GM19438 (cell line): ENCODE measurements at regions not wholly inside any gene's neighbourhood (a gene's known extent, or its start where the extent isn't known, plus 50 kb on each side); places are given as distances from the start of the nearest gene placed in this dataset.

ENCODE experiments used
- ATAC-seq: cut with Tn5 transposase; IDR thresholded peaks from one replicate; pipeline ENCODE4 v1.9.1; 2021; ENCODE audit warnings: low read depth; ENCODE audit not compliant: unreplicated experiment

DNA sequence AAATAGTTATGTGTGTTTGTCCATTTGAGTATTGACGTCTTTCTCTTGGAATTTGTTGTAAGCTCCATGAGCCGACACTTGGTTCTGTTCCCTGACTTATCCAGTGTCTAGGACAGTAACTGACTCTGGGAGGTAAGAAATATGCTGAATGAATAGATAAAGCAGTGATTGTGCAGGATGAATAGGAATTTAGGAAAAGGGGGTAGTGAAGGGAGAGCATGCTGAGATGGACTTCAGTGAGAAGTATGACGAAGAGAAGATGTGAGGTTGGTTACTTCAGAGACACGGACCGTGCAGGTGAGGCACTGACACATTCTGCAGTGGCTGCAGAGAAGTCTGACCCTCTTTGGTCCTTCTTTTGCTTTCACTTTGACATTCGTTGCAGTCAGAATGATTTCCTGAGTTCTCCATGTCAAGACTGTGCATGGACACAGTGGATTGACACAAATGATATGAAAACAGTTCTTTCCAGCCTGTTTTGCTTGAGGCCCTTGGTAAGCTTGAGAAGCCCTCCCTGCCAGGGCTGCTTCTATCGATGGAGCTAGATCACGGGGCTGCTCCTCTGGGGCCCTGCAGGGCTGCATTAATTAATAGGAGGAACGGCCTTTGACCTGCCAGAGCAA, 261.5 kb upstream of the SORCS1 start:
- ATAC-seq: no peak

DNA sequence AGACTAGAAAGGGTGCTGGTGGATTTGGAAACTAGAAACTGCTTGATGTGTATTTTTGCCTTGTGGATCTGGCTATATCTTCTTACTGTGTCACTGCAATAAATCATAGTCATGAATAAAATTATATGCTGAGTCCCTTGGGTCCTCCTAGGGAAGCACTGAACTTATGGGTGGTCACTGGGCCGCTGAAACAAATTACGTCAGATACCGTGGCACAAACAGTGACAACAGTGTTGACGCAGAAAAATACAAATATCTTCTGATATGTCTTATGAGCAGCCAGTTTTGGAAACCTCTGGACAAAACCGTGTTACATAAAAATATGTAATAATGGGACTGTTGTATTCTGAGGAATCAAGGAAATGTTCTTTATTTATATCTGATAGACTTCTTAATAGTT, 260.1 kb upstream of the SORCS1 start:
- no peak for ATAC-seq

- peak; percentile 55 for ATAC-seq
These were observed 259.4 kb upstream of the SORCS1 start for GRCh38 chr10:107423903-107424302.

GRCh38 chr10:107422681-107423080, 258.2 kb upstream of the SORCS1 start:
- ATAC-seq: no peak

DNA sequence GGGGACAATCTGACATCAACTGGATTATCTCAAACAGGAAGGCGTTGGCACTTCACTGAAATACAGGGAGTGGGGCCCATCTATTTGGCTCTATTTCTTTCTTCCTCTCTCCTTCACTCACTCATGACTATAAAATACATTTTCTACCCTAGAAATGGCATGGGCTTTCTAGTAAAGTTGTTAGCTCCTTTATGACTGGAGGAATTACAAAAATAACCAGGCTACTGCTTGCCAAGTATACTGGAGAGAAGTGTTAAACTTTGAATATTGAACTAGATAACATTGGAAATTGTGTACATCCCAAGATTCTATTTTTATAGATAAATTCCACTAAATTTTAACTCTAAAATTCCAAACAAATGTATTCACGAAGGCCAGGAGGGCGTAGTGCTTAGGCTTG, 255.7 kb upstream of the SORCS1 start:
- no peak for ATAC-seq

DNA sequence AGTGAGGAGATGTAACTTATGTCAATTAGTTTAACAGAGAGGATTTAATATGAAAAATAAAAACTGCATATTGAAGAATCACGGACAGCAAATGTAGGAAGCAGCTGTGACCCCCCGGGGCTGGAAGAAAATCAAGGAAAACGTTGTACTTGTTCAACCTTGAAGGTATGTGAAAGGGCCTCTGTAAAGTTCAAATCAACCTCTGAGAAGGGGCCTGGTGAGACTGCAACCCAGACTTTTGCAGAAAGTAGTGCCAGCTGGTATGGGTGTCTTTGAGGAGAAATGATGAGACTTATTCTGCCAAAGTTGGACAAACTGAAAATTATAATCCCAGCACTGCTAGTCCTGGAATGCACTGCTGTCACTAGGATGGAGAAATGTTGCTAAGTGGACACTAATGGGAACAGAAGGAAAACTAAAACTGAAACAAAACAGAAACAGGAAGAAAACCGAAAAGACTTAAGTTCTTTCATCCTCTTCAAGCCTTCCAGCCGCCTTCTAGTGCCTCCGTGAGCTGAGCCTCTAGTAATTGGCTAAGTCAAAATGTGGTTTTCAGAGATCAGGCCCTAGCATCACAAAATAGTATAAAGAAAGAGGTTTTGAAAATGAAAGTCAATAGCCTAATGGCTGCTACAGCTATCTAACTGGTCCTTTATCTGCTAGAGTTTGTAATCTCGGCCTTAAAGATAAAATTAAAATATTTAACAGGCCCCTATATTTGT, 253.7 kb upstream of the SORCS1 start:
- ATAC-seq: no peak

DNA sequence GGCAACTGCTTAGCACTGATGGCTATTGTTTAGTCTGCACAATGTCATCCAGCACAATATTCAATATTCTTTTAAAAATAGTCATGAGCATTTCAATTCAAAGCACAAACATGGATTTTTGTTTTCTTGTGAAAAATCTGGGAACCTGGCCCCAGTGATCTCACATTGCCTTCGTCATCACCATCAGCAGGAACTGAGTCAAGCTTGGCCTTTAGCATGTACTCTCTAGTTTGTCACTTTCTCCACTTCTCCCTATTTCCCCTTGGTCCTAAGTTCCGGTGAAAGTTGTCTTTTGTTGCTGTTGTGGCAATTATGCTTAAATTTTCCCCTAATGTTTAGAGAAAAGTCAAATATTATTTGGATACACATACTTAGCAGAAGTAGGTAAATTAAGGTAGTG, 252.9 kb upstream of the SORCS1 start:
- ATAC-seq: no peak

DNA sequence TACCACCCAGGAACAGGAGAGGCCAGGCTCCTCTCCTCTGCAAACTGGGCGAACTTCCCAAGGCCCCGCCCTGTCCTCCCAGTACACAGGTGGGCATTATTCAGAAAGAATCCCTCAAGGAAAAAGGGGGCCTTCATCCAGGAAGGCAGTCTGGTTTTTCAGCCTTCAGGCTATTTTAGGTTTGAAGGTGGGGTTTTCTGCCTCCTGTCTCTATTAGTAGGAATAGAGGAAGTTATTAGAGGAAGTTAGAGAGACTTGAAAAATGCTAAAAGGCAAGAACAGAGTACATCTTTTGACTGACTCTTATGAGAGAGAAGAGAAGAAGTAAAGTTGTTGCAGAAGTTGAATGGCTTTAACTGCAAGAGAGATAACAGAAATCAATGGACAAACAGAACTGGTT, 250.9 kb upstream of the SORCS1 start:
- no peak for ATAC-seq

DNA sequence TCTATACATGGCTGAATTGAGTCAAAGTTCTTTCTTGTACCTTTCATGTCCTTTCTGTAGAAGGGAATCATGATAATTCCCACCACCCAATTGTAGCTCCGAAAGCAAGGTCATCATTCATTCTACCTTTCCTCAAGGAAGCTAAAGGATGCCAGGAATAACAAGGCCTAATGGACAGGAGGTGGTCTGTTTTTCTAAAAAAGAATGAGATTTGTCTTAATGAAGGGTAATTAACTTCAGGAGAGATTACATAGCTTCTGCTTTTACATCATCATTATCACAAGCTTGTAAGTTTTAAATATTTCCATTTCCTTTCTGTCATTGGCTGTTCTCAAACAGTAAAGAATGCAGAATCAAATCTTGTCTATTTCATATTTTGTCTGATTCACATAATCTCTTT, 249.5 kb upstream of the SORCS1 start:
- ATAC-seq: no peak

DNA sequence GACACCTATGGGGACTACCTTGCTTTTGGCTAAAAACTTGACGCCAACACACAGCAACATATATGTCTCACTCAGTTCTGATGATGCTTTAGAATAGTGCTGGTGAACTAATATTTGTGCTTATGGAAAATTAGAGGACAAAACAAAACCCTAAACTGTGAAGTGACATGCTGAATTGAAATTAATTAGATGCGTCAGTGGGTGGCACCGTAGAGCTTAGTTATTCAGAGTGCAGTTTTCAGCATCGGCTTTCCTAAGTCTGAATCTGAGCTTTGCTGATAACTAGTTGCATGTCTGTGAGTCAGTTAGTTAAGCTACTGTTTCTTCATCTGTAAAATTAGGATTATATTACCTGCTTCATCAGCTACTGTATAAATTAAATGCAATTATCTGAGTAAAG, 245.0 kb upstream of the SORCS1 start:
- no peak for ATAC-seq

DNA sequence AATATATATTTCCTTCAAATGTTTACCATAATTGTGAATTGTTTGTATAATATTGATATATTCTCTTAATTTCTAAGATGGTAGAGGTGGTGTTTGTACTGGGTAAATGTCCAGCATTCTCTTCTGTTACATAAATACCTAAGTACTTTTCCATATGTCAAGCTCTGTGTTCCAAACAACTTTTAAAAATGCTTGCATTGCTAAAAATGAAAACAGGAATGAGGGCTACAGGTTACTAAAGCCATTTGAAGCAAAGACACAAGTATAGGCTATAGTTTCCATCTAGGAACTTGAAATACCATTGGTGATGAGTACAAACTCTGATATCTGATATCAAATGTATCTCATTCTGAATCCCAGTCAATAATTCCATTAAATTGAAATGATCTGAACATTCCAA, 233.6 kb upstream of the SORCS1 start:
- no peak for ATAC-seq

DNA sequence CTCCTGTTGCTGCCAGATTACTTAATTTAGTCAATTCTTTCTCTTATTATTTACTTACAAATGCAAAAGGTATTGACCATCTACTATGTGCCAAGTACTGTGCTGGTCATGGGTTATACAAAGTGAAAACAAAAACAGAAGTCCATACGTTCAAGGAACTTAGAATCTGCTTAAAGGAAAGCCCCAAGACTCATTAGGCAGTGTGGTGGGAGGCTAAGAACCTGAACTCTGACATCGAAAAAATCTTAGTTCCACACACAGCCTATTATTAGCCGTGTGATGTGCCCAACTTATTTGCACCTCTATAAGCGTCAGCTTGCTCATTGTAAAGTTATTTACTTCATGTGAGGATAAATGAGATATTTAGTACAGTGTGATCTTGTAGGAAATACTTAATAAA, 227.4 kb upstream of the SORCS1 start:
- no peak for ATAC-seq

DNA sequence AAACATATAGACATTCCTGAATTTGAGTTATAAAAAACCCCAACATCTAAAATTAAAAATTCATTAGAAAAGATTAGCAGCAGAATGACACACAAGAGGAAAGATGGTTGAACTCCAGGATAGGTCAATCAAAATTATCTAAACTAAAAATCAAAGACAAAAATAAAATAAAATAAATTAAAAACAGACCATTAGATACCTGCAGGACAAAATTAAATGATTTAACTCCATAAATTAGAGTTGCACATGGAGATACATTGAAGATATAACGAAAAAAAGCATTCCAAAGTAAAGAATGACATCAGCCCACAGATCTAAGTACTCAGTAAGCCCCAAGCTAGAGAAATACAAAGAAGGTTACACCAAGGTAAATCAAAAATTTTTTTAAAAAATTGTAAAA, 226.1 kb upstream of the SORCS1 start:
- ATAC-seq: no peak

GRCh38 chr10:107383357-107383756, 218.9 kb upstream of the SORCS1 start:
- no peak for ATAC-seq

DNA sequence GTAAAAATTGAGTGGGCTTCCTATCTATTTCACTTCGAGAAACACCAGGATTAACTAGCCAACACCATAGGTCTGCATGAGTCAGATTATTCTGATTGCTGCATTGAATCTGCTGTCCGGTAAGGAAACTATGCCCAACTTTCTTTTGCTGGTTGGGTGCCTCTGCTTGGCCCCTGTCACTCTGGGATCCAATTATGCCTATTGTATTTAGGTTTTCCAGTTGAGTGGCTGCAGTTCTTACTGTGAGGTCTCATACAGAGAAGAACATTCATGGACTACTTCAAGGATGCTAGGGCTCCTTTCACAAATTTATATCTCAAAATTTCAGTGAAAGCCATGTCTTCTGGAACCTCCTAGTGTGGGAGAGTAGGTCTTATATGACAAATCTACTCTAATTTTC, 215.1 kb upstream of the SORCS1 start:
- ATAC-seq: no peak

GRCh38 chr10:107371801-107372200, 207.3 kb upstream of the SORCS1 start:
- ATAC-seq: no peak

GRCh38 chr10:107364872-107365271, 200.4 kb upstream of the SORCS1 start:
- no peak for ATAC-seq

GRCh38 chr10:107362306-107362705, 197.8 kb upstream of the SORCS1 start:
- ATAC-seq: no peak

DNA sequence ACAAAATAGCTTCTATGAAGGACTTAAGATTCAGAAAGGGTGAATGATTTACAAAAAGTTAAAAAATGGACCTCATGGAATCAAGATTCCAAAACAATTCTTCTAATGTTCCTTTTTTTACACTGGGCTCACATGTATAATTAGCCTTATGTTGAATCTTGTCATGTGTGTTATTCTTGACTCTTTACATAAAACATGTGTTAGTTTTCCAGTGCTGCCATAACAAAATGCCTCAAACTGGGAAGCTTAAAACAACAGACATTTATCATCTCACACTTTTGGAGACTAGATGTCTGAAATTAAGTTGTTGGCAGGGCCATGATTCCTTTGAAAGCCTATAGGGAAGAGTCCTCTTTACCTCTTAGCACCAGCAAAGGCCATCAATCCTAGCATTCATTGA, 192.5 kb upstream of the SORCS1 start:
- ATAC-seq: no peak

DNA sequence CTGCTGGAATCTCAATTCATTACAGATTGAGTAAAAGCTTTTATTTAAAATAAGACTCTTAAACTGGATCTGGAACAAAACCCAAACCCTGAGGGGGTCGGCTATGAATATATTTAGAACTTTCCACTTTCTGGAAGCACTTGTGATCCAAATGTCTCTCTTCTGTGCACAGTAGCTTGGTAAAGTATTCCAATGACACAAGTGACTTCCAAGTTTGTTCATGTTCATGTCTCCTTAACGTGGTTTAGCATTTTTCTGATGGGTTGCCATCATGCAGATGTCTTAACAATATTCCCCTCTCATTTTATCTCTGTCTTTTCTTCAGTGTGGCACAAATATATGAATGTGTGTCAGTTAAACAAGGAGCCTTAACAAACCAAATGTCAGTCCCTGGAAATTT, 191.9 kb upstream of the SORCS1 start:
- no peak for ATAC-seq

- ATAC-seq: no peak
These were observed 178.2 kb upstream of the SORCS1 start for GRCh38 chr10:107342711-107343110.

DNA sequence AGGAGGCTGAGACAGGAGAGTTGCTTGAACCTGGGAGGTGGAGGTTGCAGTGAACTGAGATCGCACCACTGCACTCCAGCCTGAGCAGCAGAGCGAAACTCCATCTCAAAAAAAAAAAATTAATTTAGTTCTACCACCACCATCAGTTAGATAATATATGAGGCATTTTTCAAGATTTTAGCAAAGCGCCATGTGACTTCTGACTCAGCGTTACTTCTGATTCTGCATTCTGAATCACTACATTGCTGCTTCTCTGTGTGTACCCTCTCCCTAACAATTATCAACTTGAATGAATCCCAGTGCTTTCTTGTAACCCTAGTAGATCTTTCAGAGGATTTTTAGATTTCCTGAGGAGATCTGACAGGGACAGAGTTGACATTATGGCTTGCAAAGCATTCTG, 176.8 kb upstream of the SORCS1 start:
- ATAC-seq: no peak

DNA sequence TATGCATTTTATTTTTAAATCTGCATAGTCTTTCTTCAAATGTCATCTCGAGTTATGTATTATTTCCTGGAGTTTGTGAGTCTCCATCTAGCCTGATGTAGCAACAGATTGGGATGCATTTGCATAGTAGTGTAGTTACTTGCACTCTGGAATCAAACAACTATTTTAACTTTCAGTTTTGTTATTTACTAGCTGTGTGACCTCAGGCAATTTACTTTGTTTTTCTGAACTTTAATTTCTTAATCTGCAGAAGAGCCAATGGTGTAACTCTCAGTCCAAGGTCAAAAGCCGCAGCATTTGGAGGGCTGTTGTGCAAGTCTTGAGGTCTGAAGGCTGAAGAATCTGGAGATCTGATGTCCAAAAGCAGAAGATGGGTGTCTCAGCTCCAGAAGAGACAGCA, 175.8 kb upstream of the SORCS1 start:
- ATAC-seq: no peak
